NAMALWA (cell line): ENCODE measurements at regions not wholly inside any gene's neighbourhood (a gene's known extent, or its start where the extent isn't known, plus 50 kb on each side); places are given as distances from the start of the nearest gene placed in this dataset.

Experiments
- DNase-seq: peaks from one replicate; pipeline ENCODE4 v3.0.0-alpha.2; 2015; ENCODE audit warnings: low spot score

DNA sequence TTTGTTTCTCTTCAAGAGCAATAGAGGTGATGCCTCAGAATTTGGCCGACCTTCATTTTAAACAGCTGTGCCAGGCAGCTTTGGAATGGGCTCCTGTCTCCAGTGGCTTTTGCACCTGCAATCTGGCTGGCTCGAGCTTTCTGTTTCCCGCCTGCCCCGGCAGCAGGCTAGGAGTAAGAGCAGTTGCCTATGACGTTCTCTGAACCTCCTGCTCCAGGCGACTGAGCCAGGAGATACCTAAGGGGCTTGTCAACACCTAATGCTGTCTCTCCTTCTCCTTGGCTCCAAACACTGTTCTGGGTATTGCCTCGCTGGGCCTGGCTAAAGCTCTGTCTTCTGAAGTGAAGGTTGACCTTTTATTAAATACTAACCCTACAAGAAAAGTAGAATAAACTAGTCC, 229.9 kb downstream of the LRRN1 start:
- DNase-seq, result no peak

DNA sequence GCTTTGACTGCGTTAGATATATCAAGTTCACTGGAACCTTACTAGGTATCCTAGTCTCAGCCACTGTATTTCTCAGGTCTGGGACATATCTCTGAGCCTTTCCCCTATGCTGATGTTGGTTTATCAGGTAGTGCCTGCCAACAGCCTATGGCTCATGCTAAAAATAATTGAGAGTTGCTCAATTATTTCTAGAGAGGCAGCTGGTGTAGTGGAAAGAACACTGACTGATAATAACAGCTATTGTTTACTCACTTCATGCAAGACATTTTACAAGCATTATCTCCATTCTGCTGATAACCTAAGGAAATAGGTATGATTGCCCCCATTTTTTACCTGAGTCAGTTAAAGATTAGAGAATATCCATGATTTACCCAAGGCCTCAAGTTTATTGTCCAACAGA, 231.4 kb downstream of the LRRN1 start:
- no peak for DNase-seq

- DNase-seq, result no peak
These were observed 234.1 kb downstream of the LRRN1 start for GRCh38 chr3:4033296-4033695.

DNA sequence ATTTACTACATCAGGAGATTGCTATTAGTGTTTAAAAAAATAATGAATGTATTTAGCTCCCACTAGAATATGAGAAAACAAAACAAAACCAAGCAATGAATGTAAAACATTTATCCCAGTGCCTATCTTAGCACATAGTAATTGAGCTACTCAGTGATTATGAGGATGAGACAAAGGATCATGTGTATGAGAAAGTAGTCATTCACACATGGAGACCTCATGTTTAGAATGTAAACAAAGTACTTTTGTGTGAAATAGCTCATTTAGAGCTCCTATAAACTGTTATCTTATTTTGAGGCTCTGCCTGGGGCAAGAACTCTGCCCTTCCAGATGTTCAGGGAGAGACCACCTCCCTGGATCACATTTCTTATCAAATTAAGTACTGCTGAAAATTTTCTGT, 236.8 kb downstream of the LRRN1 start:
- DNase-seq, result no peak

DNA sequence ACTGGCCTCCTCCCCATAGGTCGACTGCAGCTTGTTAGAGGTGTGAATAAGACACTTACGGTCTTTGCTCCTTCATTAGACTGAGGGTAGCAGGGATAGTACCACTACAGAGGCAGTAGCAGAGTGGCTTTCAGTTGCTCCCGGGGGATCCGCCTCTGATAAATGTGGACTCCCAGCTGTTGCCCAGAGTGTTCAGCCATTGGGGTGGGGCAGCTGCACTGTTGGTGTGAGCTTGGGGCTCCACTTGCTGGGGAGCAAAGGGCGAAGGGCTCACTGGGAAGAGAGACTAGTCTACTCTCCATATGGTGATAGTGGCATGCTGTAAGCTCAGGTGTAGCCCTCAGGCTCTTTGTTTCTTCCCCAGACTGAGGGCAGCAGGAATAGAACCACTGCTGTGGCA, 239.1 kb downstream of the LRRN1 start:
- DNase-seq, result no peak

DNA sequence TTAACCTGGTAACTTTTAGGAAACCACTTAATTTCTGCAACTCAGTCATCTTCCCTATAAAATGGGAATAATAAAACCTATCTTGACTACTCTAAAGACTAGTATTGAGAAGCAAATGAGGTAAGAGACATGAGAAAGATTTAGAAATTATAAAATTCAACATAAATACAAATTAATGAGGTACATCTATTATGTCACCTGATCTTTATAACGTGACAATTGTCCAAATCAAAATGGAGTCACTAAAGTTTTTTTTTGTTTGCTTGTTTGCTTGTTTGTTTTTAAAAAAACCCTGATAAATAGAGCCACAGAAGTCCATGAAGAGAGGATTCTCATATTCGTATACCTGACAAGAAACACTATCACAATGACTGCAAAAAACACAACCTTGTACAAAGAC, 242.8 kb downstream of the LRRN1 start:
- DNase-seq, result no peak

- DNase-seq, result no peak
These were observed 243.6 kb downstream of the LRRN1 start for GRCh38 chr3:4042869-4043268.

- no peak for DNase-seq
These were observed 244.8 kb downstream of the LRRN1 start for GRCh38 chr3:4043867-4044575.

GRCh38 chr3:4044619-4045018, 245.4 kb downstream of the LRRN1 start:
- no peak for DNase-seq

GRCh38 chr3:4045756-4046155, 246.5 kb downstream of the LRRN1 start:
- DNase-seq, result no peak

- no peak for DNase-seq
These were observed 248.1 kb downstream of the LRRN1 start for GRCh38 chr3:4047366-4047765.

DNA sequence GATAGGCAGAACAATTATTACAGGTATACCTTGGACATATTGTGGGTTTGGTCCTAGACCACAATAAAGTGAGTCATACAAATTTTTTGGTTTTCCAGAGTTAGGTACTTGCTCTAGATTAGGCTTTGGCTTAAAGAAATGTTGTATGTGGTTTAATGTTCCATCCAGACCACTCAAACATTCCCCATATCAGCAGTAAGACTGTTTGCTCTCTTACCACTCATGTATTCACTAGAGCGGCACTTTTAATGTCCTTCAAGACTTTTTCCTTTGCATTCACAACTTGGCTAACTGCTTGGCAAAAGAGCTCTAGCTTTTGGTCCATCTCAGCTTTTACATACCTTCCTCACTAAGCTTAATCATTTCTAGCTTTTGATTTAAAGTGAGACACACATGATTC, 250.5 kb upstream of the SETMAR start:
- DNase-seq, result no peak

DNA sequence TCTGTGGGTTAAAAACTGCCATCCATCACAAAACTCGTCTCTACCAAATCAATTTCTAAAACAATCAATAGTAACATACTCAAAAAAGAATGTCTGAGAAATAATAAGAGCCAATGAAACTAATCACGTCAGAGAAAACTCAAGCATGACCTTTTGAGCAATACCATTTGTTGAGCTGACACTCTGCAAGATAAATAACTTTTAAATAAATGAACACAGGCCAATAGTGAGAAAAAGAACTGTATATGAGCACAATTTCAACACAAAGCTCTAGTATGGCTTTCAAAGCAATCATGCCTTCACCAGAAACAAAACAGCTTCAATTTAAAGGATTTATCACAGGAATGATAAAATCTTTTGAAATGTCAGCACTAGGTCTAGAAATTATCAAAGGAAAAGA, 249.2 kb upstream of the SETMAR start:
- DNase-seq, result no peak

DNA sequence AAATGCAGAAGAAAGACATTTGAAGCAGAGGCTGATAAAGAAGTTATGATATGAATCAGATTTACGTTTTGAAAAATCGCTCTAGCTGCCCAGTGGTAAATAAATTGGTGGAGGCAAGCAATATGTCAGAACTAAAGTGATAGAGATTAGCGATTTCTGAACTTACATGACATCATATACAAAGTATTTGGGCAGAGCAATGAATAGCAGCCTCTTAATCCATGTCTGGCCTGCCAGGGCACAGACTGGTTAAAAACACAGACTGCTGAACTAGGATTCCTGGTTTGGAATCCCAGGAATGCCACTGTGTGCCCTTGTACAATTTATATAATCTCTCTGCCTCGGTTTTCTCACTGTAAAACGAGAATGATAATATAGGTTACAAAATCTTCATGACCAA, 243.1 kb upstream of the SETMAR start:
- no peak for DNase-seq

- no peak for DNase-seq
These were observed 242.6 kb upstream of the SETMAR start for GRCh38 chr3:4060603-4061002.

DNA sequence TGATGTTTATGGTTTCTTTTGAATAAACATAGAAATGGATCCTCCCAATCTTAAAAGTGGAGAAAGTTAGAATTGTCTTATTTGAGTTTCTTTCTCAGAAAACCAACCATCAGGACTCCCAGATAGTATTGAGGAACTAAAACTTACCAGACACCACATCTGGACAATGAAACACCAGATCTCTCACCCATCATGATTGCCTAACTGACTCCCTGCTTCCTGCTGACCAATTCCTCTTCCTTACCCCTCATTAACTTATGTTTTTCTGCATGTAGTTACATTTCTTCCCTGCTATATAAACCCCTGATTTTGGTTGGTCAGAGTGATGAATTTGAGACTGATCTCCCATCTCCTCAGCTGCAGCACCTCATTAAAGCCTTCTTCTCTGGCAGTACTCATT, 242.0 kb upstream of the SETMAR start:
- no peak for DNase-seq

DNA sequence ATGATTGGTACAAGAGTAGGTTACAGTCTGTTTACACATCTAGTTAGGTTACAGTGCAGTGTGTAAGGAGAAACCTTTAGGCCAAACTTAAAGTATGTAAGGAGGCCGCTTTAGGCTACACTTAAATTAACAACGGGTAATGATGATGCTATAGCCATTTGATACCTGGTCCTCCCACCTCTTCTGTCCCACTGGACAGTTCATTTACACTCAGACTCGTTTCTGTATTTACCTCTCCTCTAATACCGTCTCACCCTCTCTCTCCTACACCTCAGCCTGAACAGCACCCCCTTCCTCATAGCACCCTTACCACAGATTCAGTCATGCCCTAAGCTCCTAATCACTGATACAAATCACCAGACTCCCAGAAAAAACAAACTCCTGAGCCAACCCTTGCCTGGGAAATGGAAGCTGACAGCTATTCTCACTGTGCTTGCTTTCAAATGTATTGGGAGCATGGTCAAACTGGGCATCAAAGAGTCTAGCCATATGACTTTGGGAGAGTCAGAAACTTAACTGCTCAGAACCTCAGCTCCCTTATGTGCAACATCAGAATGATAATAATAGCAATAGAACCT, 241.3 kb upstream of the SETMAR start:
- DNase-seq, result no peak

GRCh38 chr3:4062621-4063020, 240.5 kb upstream of the SETMAR start:
- DNase-seq, result no peak

GRCh38 chr3:4063916-4064574, 239.1 kb upstream of the SETMAR start:
- no peak for DNase-seq

DNA sequence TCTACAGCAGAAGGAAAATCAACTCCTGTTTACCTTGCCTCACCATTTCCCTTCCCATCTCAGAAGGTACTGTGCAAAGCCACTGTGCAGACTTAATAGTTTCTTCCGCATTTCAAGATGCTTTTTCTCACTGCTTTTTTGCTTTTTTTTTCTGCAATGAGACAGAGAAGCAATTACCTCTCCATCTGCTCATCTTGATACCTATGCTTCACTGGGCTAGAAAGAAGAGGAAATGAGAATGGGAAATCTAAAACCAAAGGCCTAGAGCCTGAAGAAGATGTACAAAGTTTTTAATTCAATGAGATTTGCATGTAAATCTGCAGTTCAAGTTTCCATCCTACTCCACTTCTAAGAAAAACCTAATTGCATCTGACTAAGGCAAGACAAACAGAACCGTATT, 238.1 kb upstream of the SETMAR start:
- DNase-seq, result no peak

GRCh38 chr3:4065554-4065953, 237.6 kb upstream of the SETMAR start:
- no peak for DNase-seq

DNA sequence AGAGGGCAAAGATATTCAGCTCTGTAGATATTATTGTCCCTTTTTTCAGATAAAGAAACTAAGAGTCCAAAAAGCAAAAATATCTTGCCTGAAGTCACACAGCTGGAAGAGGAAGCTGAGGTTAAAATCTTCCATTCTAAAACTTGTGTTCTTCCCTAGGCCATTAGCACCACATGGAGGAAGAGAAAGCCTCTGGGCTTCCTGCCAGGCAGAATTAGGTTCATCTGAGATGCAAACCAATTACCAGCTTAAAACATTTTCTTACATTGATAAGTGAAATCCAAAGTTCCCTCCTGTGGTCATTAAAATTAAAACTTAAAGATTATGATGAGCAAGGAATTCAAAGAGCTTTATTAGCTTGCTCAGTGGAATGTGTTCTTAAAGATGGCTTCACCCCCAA, 235.3 kb upstream of the SETMAR start:
- DNase-seq, result no peak

DNA sequence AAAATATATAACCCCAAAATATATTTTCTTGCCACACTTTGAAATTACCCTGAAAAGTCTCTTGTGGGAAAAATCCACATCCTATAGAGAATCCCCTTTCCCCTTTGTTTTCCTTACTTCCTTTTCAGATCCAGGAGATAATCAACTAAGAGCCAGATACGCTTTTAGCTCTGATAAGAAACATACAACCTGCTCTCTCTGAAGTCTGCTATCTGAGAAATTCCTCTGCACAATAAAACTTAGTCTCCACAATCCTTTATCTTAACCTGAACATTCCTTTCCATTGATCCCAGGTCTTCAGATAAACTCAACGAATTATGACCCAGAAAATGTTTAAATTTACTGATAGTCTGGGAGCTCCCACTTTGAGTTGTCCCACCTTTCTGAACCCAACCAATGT, 233.4 kb upstream of the SETMAR start:
- DNase-seq, result no peak
